Activated naive CD4-positive, alpha-beta T cell treated with anti-CD3 and anti-CD28 coated beads, Interleukin-2, amount 10 ng/mL, durations not matched to agents 7 days and 5 days (primary cell): ENCODE measurements at regions not wholly inside any gene's neighbourhood (a gene's known extent, or its start where the extent isn't known, plus 50 kb on each side); places are given as distances from the start of the nearest gene placed in this dataset.
"Not testable (repeated sequence)": the region's sequence is repeated elsewhere in the genome, so short reads cannot be mapped to it uniquely, and the experiment has no call there.

Source experiments
- CTCF ChIA-PET: fragments of 350-600 bp; sonication (Branson Sonifier 250); formaldehyde crosslinking; loops from one replicate; lab custom pipeline; 2021; ENCODE audit warnings: antibody characterized with exemption; lab: Charles Lee
- DNase-seq: peaks from one replicate; pipeline ENCODE4 v3.0.0-alpha.2; 2020
- H3K27ac Mint-ChIP-seq: one replicate; pipeline ENCODE4 v1.8.0; 2021; ENCODE audit warnings: mild to moderate bottlenecking, moderate library complexity, mixed read lengths
- H3K27me3 Mint-ChIP-seq: one replicate; pipeline ENCODE4 v1.8.0; 2021; ENCODE audit warnings: mild to moderate bottlenecking, mixed read lengths
- H3K36me3 Mint-ChIP-seq: one replicate; pipeline ENCODE4 v1.8.0; 2021; ENCODE audit warnings: mixed read lengths
- H3K4me1 Mint-ChIP-seq: one replicate; pipeline ENCODE4 v1.8.0; 2021; ENCODE audit warnings: mixed read lengths
- H3K4me3 Mint-ChIP-seq: one replicate; pipeline ENCODE4 v1.8.0; 2021; ENCODE audit warnings: mild to moderate bottlenecking, moderate library complexity, mixed read lengths
- H3K9me3 Mint-ChIP-seq: one replicate; pipeline ENCODE4 v1.8.0; 2021; ENCODE audit warnings: mixed read lengths

- CTCF ChIA-PET: no interaction called here
- no peaks in the 10 kb centered on the region for H3K36me3 Mint-ChIP-seq
- no peaks in the 10 kb centered on the region for H3K27me3 Mint-ChIP-seq
- H3K4me1 Mint-ChIP-seq: no peaks in the 10 kb centered on the region
- H3K27ac Mint-ChIP-seq: no peak overlapping the region
- DNase-seq: no peak
- no peak overlapping the region for H3K4me3 Mint-ChIP-seq
- H3K9me3 Mint-ChIP-seq: no peaks in the 10 kb centered on the region
These were observed 366.9 kb downstream of the FAM72C start for GRCh38 chr1:143604887-143605286.

GRCh38 chr1:143584508-143584907 lies 387.3 kb downstream of the FAM72C start:
- Mint-ChIP-seq H3K9me3 (no peaks in the 10 kb centered on the region), H3K27me3 (no peaks in the 10 kb centered on the region), H3K4me1 (no peaks in the 10 kb centered on the region), H3K27ac (no peak overlapping the region), H3K36me3 (no peaks in the 10 kb centered on the region), H3K4me3 (no peak overlapping the region)
- CTCF ChIA-PET: no interaction called here
- DNase-seq: no peak

- no peak for DNase-seq
- peaks cover 3% of the 10 kb centered on the region for H3K9me3 Mint-ChIP-seq
- CTCF ChIA-PET: no interaction called here
- no peaks in the 10 kb centered on the region for H3K4me1 Mint-ChIP-seq
- no peak overlapping the region for H3K4me3 Mint-ChIP-seq
- H3K27ac Mint-ChIP-seq: no peak overlapping the region
- H3K36me3 Mint-ChIP-seq: no peaks in the 10 kb centered on the region
- H3K27me3 Mint-ChIP-seq: no peaks in the 10 kb centered on the region
These were observed 396.8 kb downstream of the FAM72C start for GRCh38 chr1:143574891-143575520.

- H3K27me3 Mint-ChIP-seq, H3K9me3 Mint-ChIP-seq, H3K4me3 Mint-ChIP-seq, H3K27ac Mint-ChIP-seq, CTCF ChIA-PET, H3K4me1 Mint-ChIP-seq, DNase-seq, H3K36me3 Mint-ChIP-seq: not testable (repeated sequence)
These were observed 399.1 kb downstream of the FAM72C start for GRCh38 chr1:143572661-143573060.

GRCh38 chr1:143563761-143564160 lies 408.0 kb downstream of the FAM72C start:
- H3K4me3 Mint-ChIP-seq, H3K27ac Mint-ChIP-seq, H3K9me3 Mint-ChIP-seq, H3K36me3 Mint-ChIP-seq, H3K27me3 Mint-ChIP-seq, H3K4me1 Mint-ChIP-seq, DNase-seq, CTCF ChIA-PET: not testable (repeated sequence)

GRCh38 chr1:143553627-143554026 lies 418.2 kb downstream of the FAM72C start:
- Mint-ChIP-seq H3K27me3 (no peaks in the 10 kb centered on the region), H3K36me3 (no peaks in the 10 kb centered on the region), H3K9me3 (no peaks in the 10 kb centered on the region), H3K4me3 (no peak overlapping the region), H3K4me1 (no peaks in the 10 kb centered on the region), H3K27ac (no peak overlapping the region)
- CTCF ChIA-PET: no interaction called here
- DNase-seq: no peak

DNA sequence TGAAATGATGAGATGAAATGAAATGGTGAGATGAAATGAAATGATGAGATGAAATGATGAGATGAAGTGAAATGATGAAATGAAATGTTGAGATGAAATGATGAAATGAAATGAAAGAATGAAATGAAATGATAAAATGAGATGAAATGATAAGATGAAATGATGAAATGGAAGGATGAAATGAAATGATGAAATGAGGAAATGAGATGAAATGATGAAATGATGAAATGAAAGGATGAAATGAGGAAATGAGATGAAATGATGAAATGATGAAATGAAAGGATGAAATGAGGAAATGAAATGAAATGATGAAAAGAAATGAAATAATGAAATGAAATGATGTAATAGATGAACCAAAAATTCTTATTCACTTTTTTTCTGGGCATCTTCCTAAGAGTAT lies 467.1 kb downstream of the FAM72C start:
- H3K27ac Mint-ChIP-seq, H3K4me1 Mint-ChIP-seq, CTCF ChIA-PET, H3K36me3 Mint-ChIP-seq, H3K4me3 Mint-ChIP-seq, DNase-seq: not testable (repeated sequence)
- Mint-ChIP-seq H3K27me3 (peaks cover 32% of the 10 kb centered on the region), H3K9me3 (peaks cover 22% of the 10 kb centered on the region)

- H3K4me1 Mint-ChIP-seq, H3K27ac Mint-ChIP-seq, CTCF ChIA-PET, DNase-seq, H3K4me3 Mint-ChIP-seq, H3K36me3 Mint-ChIP-seq: not testable (repeated sequence)
- peaks cover 22% of the 10 kb centered on the region for H3K9me3 Mint-ChIP-seq
- H3K27me3 Mint-ChIP-seq: peaks cover 32% of the 10 kb centered on the region
These were observed 467.7 kb downstream of the FAM72C start for GRCh38 chr1:143504080-143504479.

- Mint-ChIP-seq H3K9me3 (peaks cover 22% of the 10 kb centered on the region), H3K27me3 (peaks cover 41% of the 10 kb centered on the region), H3K27ac (peak overlapping the region; percentile 78), H3K4me3 (peak overlapping the region; percentile 21)
- H3K4me1 Mint-ChIP-seq, CTCF ChIA-PET, DNase-seq, H3K36me3 Mint-ChIP-seq: not testable (repeated sequence)
These were observed 468.7 kb downstream of the FAM72C start for GRCh38 chr1:143503048-143503447.

- H3K36me3 Mint-ChIP-seq, DNase-seq, CTCF ChIA-PET, H3K4me1 Mint-ChIP-seq: not testable (repeated sequence)
- H3K9me3 Mint-ChIP-seq: peaks cover 22% of the 10 kb centered on the region
- peaks cover 50% of the 10 kb centered on the region for H3K27me3 Mint-ChIP-seq
- peak overlapping the region; percentile 56 for H3K27ac Mint-ChIP-seq
- peak overlapping the region; percentile 16 for H3K4me3 Mint-ChIP-seq
These were observed 469.7 kb downstream of the FAM72C start for GRCh38 chr1:143502038-143502437.

DNA sequence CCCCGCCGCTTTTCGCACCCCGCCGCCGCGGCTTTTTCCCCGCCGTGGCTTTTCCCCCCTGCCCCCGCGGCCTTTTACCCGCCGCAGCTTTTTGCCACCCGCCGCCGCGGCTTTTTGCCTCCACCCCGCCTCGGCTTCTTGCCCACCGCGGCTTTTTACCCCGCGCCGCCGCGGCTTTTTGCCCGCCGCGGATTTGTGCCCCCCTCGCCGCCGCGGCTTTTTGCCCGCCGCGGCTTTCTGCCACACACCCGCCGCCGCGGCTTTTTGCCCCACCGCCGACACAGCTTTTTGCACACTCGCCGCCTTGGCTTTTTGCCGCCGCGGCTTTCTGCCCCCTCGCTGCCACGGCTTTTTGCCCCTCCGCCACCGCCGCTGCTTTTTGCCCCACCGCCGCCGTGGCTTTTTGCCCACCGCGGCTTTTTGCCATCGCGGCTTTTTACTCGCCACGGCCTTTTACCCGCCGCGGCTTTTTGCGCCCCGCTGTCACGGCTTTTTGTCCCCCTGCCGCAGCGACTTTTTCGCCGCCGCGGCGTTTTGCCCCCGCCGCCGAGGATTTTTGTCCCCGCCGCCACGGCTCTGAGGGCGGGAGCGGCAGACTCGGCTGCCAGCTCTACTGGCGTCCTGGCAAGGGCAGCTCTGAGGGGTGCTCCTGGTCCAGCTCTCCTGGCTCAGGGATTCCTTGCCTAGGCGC lies 473.6 kb downstream of the FAM72C start:
- peaks cover 13% of the 10 kb centered on the region for H3K9me3 Mint-ChIP-seq
- DNase-seq: peak; percentile 21

GRCh38 chr1:143497374-143497747 lies 474.4 kb downstream of the FAM72C start:
- CTCF ChIA-PET: no interaction called here
- H3K27ac Mint-ChIP-seq: no peak overlapping the region
- H3K27me3 Mint-ChIP-seq: peaks cover 28% of the 10 kb centered on the region
- no peaks in the 10 kb centered on the region for H3K4me1 Mint-ChIP-seq
- peak; percentile 20 for DNase-seq
- peaks cover 3% of the 10 kb centered on the region for H3K36me3 Mint-ChIP-seq
- H3K9me3 Mint-ChIP-seq: peaks cover 5% of the 10 kb centered on the region
- no peak overlapping the region for H3K4me3 Mint-ChIP-seq

More for the DNA sequence above, 473.6 kb downstream of the FAM72C start:
- H3K36me3 Mint-ChIP-seq, CTCF ChIA-PET, H3K27ac Mint-ChIP-seq, H3K4me3 Mint-ChIP-seq, H3K4me1 Mint-ChIP-seq: not testable (repeated sequence)
- H3K27me3 Mint-ChIP-seq: peaks cover 36% of the 10 kb centered on the region

- H3K36me3 Mint-ChIP-seq, CTCF ChIA-PET, DNase-seq, H3K9me3 Mint-ChIP-seq, H3K4me1 Mint-ChIP-seq, H3K27ac Mint-ChIP-seq: not testable (repeated sequence)
- Mint-ChIP-seq H3K27me3 (peaks cover 23% of the 10 kb centered on the region), H3K4me3 (peak overlapping the region; percentile 41)
These were observed 475.0 kb downstream of the FAM72C start for GRCh38 chr1:143496526-143497373.
